Left ventricle myocardium inferior (tissue), 1 donor: ENCODE measurements at regions not wholly inside any gene's neighbourhood (a gene's known extent, or its start where the extent isn't known, plus 50 kb on each side); places are given as distances from the start of the nearest gene placed in this dataset.
"Not testable (repeated sequence)": the region's sequence is repeated elsewhere in the genome, so short reads cannot be mapped to it uniquely, and the experiment has no call there.

Source experiments
- DNase-seq: peaks from one replicate; pipeline ENCODE4 v3.0.0-alpha.2; 2020
- H3K27ac ChIP-seq: fragments of 200-600 bp; replicated peaks from 2 replicates; pipeline ENCODE4 v1.8.0; 2021
- H3K27me3 ChIP-seq: fragments of 200-600 bp; 2 replicates; pipeline ENCODE4 v1.8.0; 2021; ENCODE audit warnings: low read depth
- H3K36me3 ChIP-seq: fragments of 200-600 bp; 2 replicates; pipeline ENCODE4 v1.8.0; 2021
- H3K4me1 ChIP-seq: fragments of 200-600 bp; 2 replicates; pipeline ENCODE4 v1.8.0; 2021
- H3K4me3 ChIP-seq: fragments of 200-600 bp; 2 replicates; pipeline ENCODE4 v1.8.0; 2021; ENCODE audit warnings: mild to moderate bottlenecking, moderate library complexity
- H3K9me3 ChIP-seq: fragments of 200-600 bp; replicated peaks from 2 replicates; pipeline ENCODE4 v1.8.0; 2021
- CTCF ChIP-seq: fragments of 200-600 bp; IDR thresholded peaks from 2 replicates; pipeline ENCODE4 v1.8.0; 2021; ENCODE audit warnings: antibody characterized with exemption, mild to moderate bottlenecking, borderline replicate concordance
- intact Hi-C: fragments of 100-400 bp; cut with micrococcal nuclease; formaldehyde crosslinking; loops from one replicate; pipeline ENCODE4 v1.11.0; 2022
- donor health status: DM: no; HTN: yes; CAD: no; lungs with severe emphysema.

GRCh38 chr6:11379805-11380204 lies 147.3 kb upstream of the NEDD9 start:
- no peak for TF ChIP-seq CTCF
- Histone ChIP-seq H3K9me3 (peaks cover 5% of the 10 kb centered on the region), H3K27me3 (no peaks in the 10 kb centered on the region), H3K27ac (no peak overlapping the region), H3K4me3 (no peak overlapping the region), H3K36me3 (no peaks in the 10 kb centered on the region), H3K4me1 (peaks cover 10% of the 10 kb centered on the region)
- intact Hi-C loops, result no loop called here
- no peak for DNase-seq

- Histone ChIP-seq H3K27ac (no peak overlapping the region), H3K36me3 (no peaks in the 10 kb centered on the region), H3K9me3 (peaks cover 5% of the 10 kb centered on the region), H3K27me3 (no peaks in the 10 kb centered on the region), H3K4me1 (peaks cover 10% of the 10 kb centered on the region), H3K4me3 (no peak overlapping the region)
- no peak for DNase-seq
- TF ChIP-seq CTCF, result no peak
- intact Hi-C loops, result no loop called here
These were observed 146.2 kb upstream of the NEDD9 start for GRCh38 chr6:11378639-11379038.

GRCh38 chr6:11374036-11375010 lies 141.9 kb upstream of the NEDD9 start:
- TF ChIP-seq CTCF, result no peak
- Histone ChIP-seq H3K27me3 (no peaks in the 10 kb centered on the region), H3K36me3 (no peaks in the 10 kb centered on the region), H3K9me3 (peaks cover 5% of the 10 kb centered on the region), H3K4me3 (no peak overlapping the region), H3K4me1 (peaks cover 17% of the 10 kb centered on the region), H3K27ac (no peak overlapping the region)
- no peak for DNase-seq
- intact Hi-C loops, result no loop called here

- no peaks in the 10 kb centered on the region for H3K36me3 ChIP-seq
- TF ChIP-seq CTCF, result no peak
- no peak for DNase-seq
- intact Hi-C loops, result no loop called here
- no peak overlapping the region for H3K4me3 ChIP-seq
- H3K27ac ChIP-seq, result no peak overlapping the region
- H3K4me1 ChIP-seq, result peaks cover 28% of the 10 kb centered on the region
- H3K27me3 ChIP-seq, result no peaks in the 10 kb centered on the region
- peaks cover 3% of the 10 kb centered on the region for H3K9me3 ChIP-seq
These were observed 140.7 kb upstream of the NEDD9 start for GRCh38 chr6:11373208-11373607.

GRCh38 chr6:11372186-11372790 lies 139.8 kb upstream of the NEDD9 start:
- H3K9me3 ChIP-seq, H3K27ac ChIP-seq, H3K36me3 ChIP-seq, DNase-seq, H3K4me3 ChIP-seq, intact Hi-C loops, H3K27me3 ChIP-seq: not testable (repeated sequence)
- H3K4me1 ChIP-seq, result peaks cover 37% of the 10 kb centered on the region
